HCT116 (cell line): ENCODE measurements at regions not wholly inside any gene's neighbourhood (a gene's known extent, or its start where the extent isn't known, plus 50 kb on each side); places are given as distances from the start of the nearest gene placed in this dataset.

Source experiments
- CTCF ChIP-seq, 3 experiments: fragments of 200-600 bp in 1 of 3; sonication (generic) in 1 of 3; IDR thresholded peaks in 2 of 3; conservative IDR thresholded peaks in 1 of 3; 2 replicates each; pipeline ENCODE4 v1.5.1; 2012 to 2017; ENCODE audit warnings: low read depth in 2 of 3, low read length in 2 of 3, antibody characterized with exemption in 1 of 3, borderline replicate concordance in 1 of 3, control low read depth in 1 of 3, mild to moderate bottlenecking in 1 of 3, mixed read lengths in 1 of 3, mixed run types in 1 of 3, moderate library complexity in 1 of 3; ENCODE audit not compliant: insufficient read depth in 1 of 3
- EGR1 ChIP-seq: IDR thresholded peaks from 2 replicates; pipeline ENCODE4 v1.6.1; 2012; ENCODE audit warnings: low read depth
- EZH2 ChIP-seq: fragments of 200-600 bp; sonication (generic); IDR thresholded peaks from 2 replicates; pipeline ENCODE4 v1.6.1; 2017; ENCODE audit warnings: antibody characterized with exemption, mixed run types
- EZH2phosphoT487 ChIP-seq: fragments of 200-600 bp; IDR thresholded peaks from 2 replicates; pipeline ENCODE4 v1.6.1; 2018; ENCODE audit warnings: antibody characterized with exemption, borderline replicate concordance
- MAX ChIP-seq: IDR thresholded peaks from 2 replicates; pipeline ENCODE4 v1.6.1; 2012
- POLR2A ChIP-seq: IDR thresholded peaks from 2 replicates; pipeline ENCODE4 v1.7.0; 2011; ENCODE audit warnings: borderline replicate concordance; ENCODE audit not compliant: insufficient read depth, insufficient read length; ENCODE audit errors: extremely low read depth
- POLR2AphosphoS5 ChIP-seq: IDR thresholded peaks from 2 replicates; pipeline ENCODE4 v1.6.1; 2011; ENCODE audit warnings: mild to moderate bottlenecking, low read depth, low read length, moderate library complexity
- RAD21 ChIP-seq: IDR thresholded peaks from 2 replicates; pipeline ENCODE4 v1.6.1; 2012; ENCODE audit warnings: low read depth, mild to moderate bottlenecking
- REST ChIP-seq: IDR thresholded peaks from 2 replicates; pipeline ENCODE4 v1.6.1; 2012; ENCODE audit warnings: low read depth
- SIN3A ChIP-seq: IDR thresholded peaks from 2 replicates; pipeline ENCODE4 v1.6.1; 2012; ENCODE audit warnings: low read depth
- SP1 ChIP-seq: IDR thresholded peaks from 2 replicates; pipeline ENCODE4 v1.6.1; 2012; ENCODE audit warnings: low read depth
- SRF ChIP-seq: IDR thresholded peaks from 2 replicates; pipeline ENCODE4 v1.6.1; 2012; ENCODE audit warnings: low read depth
- TCF7L2 ChIP-seq: IDR thresholded peaks from 2 replicates; pipeline ENCODE4 v1.7.0; 2011; ENCODE audit warnings: borderline replicate concordance, inconsistent platforms; ENCODE audit not compliant: insufficient read depth, insufficient read length; ENCODE audit errors: extremely low read depth
- ZFX ChIP-seq: fragments of 450-650 bp; IDR thresholded peaks from 2 replicates; pipeline ENCODE4 v1.6.1; 2017

GRCh38 chr1:229894532-229894931 lies 172.5 kb upstream of the GALNT2 start:
- TF ChIP-seq ZFX: no peak
- TF ChIP-seq CTCF (IDR thresholded peaks at IDR 0.05 in 2 of 3, conservative IDR thresholded peaks at IDR 0.05 in 1 of 3; ENCODE audit: borderline replicate concordance in 1 of 3, insufficient read depth in 1 of 3, low read depth in 2 of 3, low read length in 2 of 3): no peak
- no peak for TF ChIP-seq POLR2AphosphoS5
- no peak for TF ChIP-seq RAD21
- TF ChIP-seq TCF7L2: no peak
- no peak for TF ChIP-seq EZH2
- no peak for TF ChIP-seq SP1
- TF ChIP-seq POLR2A: no peak
- TF ChIP-seq EZH2phosphoT487: no peak
- no peak for TF ChIP-seq SRF
- TF ChIP-seq EGR1: no peak
- no peak for TF ChIP-seq REST
- TF ChIP-seq MAX: no peak
- no peak for TF ChIP-seq SIN3A
